NCI-H526 treated with DMSO at 0.1 percent for 48 hours (cell line): ENCODE measurements at regions not wholly inside any gene's neighbourhood (a gene's known extent, or its start where the extent isn't known, plus 50 kb on each side); places are given as distances from the start of the nearest gene placed in this dataset.
A peak's percentile ranks its signal among the peaks of the same experiment; 100 is the strongest.

Source experiments
- DNase-seq: peaks from one replicate; lab custom pipeline; 2025; lab: John Stamatoyannopoulos, UW

- no peak for DNase-seq
These were observed 877.7 kb downstream of the MRPL39 start for GRCh38 chr21:24729568-24729967.

GRCh38 chr21:24727803-24728440, 879.4 kb downstream of the MRPL39 start:
- no peak for DNase-seq

GRCh38 chr21:24716281-24716918, 890.9 kb downstream of the MRPL39 start:
- DNase-seq = peak; percentile 35

- DNase-seq = no peak
These were observed 892.6 kb downstream of the MRPL39 start for GRCh38 chr21:24714646-24715200.

- DNase-seq = no peak
These were observed 902.1 kb downstream of the MRPL39 start for GRCh38 chr21:24705201-24705600.

- no peak for DNase-seq
These were observed 913.5 kb downstream of the MRPL39 start for GRCh38 chr21:24693779-24694178.

- no peak for DNase-seq
These were observed 925.8 kb downstream of the MRPL39 start for GRCh38 chr21:24681456-24681855.

GRCh38 chr21:24671901-24672300, 935.4 kb downstream of the MRPL39 start:
- DNase-seq = no peak

- no peak for DNase-seq
These were observed 948.4 kb downstream of the MRPL39 start for GRCh38 chr21:24658926-24659325.

GRCh38 chr21:24658026-24658425, 949.3 kb downstream of the MRPL39 start:
- no peak for DNase-seq

GRCh38 chr21:24649691-24650090, 957.6 kb downstream of the MRPL39 start:
- no peak for DNase-seq

GRCh38 chr21:24636696-24637095, 970.6 kb downstream of the MRPL39 start:
- no peak for DNase-seq

GRCh38 chr21:24634749-24635148, 972.5 kb downstream of the MRPL39 start:
- DNase-seq = no peak

GRCh38 chr21:24628536-24628935, 978.7 kb downstream of the MRPL39 start:
- peak; percentile 31 for DNase-seq

GRCh38 chr21:24628046-24628445, 979.2 kb downstream of the MRPL39 start:
- DNase-seq = no peak

- DNase-seq = no peak
These were observed 989.5 kb downstream of the MRPL39 start for GRCh38 chr21:24617819-24618218.

GRCh38 chr21:24594082-24594481, 1013.2 kb downstream of the MRPL39 start:
- peak; percentile 18 for DNase-seq

GRCh38 chr21:24590261-24590660, 1017.0 kb downstream of the MRPL39 start:
- no peak for DNase-seq

GRCh38 chr21:24583473-24583872, 1023.8 kb downstream of the MRPL39 start:
- no peak for DNase-seq

GRCh38 chr21:24577301-24577700, 1030.0 kb downstream of the MRPL39 start:
- no peak for DNase-seq

- DNase-seq = no peak
These were observed 1046.0 kb downstream of the MRPL39 start for GRCh38 chr21:24561291-24561690.

GRCh38 chr21:24552491-24552890, 1054.8 kb downstream of the MRPL39 start:
- DNase-seq = no peak

- DNase-seq = no peak
These were observed 1061.4 kb downstream of the MRPL39 start for GRCh38 chr21:24545807-24546361.
